H9 (cell line): ENCODE measurements at regions not wholly inside any gene's neighbourhood (a gene's known extent, or its start where the extent isn't known, plus 50 kb on each side); places are given as distances from the start of the nearest gene placed in this dataset.

Experiments
- DNase-seq: peaks from one replicate; pipeline ENCODE4 v3.0.0-alpha.2; 2017
- H2AFZ ChIP-seq: one replicate; pipeline ENCODE4 v1.6.1; 2013; ENCODE audit warnings: mild to moderate bottlenecking, low read length, control low read depth, moderate library complexity
- H2AK5ac ChIP-seq: 2 replicates; pipeline ENCODE4 v1.6.1; 2013; ENCODE audit warnings: low read length, control low read depth, mixed read lengths; ENCODE audit not compliant: insufficient read length
- H2BK120ac ChIP-seq: one replicate; pipeline ENCODE4 v1.6.1; 2013; ENCODE audit warnings: low read depth, mild to moderate bottlenecking, low read length, control low read depth, inconsistent platforms; ENCODE audit not compliant: poor library complexity, severe bottlenecking
- H2BK12ac ChIP-seq: 2 replicates; pipeline ENCODE4 v1.6.1; 2013; ENCODE audit warnings: low read length, control low read depth, mixed read lengths, low read depth; ENCODE audit not compliant: insufficient read length
- H2BK15ac ChIP-seq: 2 replicates; pipeline ENCODE4 v1.6.1; 2013; ENCODE audit warnings: low read depth, low read length, control low read depth
- H2BK20ac ChIP-seq: one replicate; pipeline ENCODE4 v1.6.1; 2013; ENCODE audit warnings: low read depth, mild to moderate bottlenecking, low read length, control low read depth, inconsistent platforms; ENCODE audit not compliant: poor library complexity, severe bottlenecking
- H2BK5ac ChIP-seq: 2 replicates; pipeline ENCODE4 v1.6.1; 2013; ENCODE audit warnings: low read length, control low read depth, mixed read lengths; ENCODE audit not compliant: insufficient read length
- H3K14ac ChIP-seq: 2 replicates; pipeline ENCODE4 v1.6.1; 2013; ENCODE audit warnings: low read length, control low read depth; ENCODE audit not compliant: insufficient read depth
- H3K18ac ChIP-seq: 2 replicates; pipeline ENCODE4 v1.6.1; 2013; ENCODE audit warnings: low read depth, mild to moderate bottlenecking, mixed read lengths, low read length, control low read depth; ENCODE audit not compliant: insufficient read length
- H3K23ac ChIP-seq: 2 replicates; pipeline ENCODE4 v1.6.1; 2013; ENCODE audit warnings: low read length, control low read depth, mixed read lengths, low read depth; ENCODE audit not compliant: insufficient read length
- H3K23me2 ChIP-seq: 2 replicates; pipeline ENCODE4 v1.6.1; 2013; ENCODE audit warnings: low read depth, mild to moderate bottlenecking, mixed read lengths, low read length, control low read depth; ENCODE audit not compliant: insufficient read length, poor library complexity, severe bottlenecking
- H3K27ac ChIP-seq: 2 replicates; pipeline ENCODE4 v1.5.1; 2013; ENCODE audit warnings: low read length, control low read depth, mixed read lengths, low read depth; ENCODE audit not compliant: insufficient read length
- H3K27me3 ChIP-seq: 2 replicates; pipeline ENCODE4 v1.6.1; 2013; ENCODE audit warnings: low read length, control low read depth, inconsistent platforms; ENCODE audit not compliant: insufficient read depth
- H3K4ac ChIP-seq: 2 replicates; pipeline ENCODE4 v1.6.1; 2013; ENCODE audit warnings: low read depth, mild to moderate bottlenecking, control low read depth, inconsistent platforms, low read length, moderate library complexity
- H3K4me1 ChIP-seq: 2 replicates; pipeline ENCODE4 v1.6.1; 2013; ENCODE audit warnings: low read length, control low read depth, inconsistent platforms; ENCODE audit not compliant: insufficient read depth
- H3K4me2 ChIP-seq: 2 replicates; pipeline ENCODE4 v1.6.1; 2013; ENCODE audit warnings: low read length, control low read depth, mixed read lengths; ENCODE audit not compliant: insufficient read length, insufficient read depth
- H3K56ac ChIP-seq: 2 replicates; pipeline ENCODE4 v1.6.1; 2013; ENCODE audit warnings: low read depth, mild to moderate bottlenecking, mixed read lengths, low read length, control low read depth; ENCODE audit not compliant: insufficient read length
- H3K79me1 ChIP-seq: 2 replicates; pipeline ENCODE4 v1.6.1; 2013; ENCODE audit warnings: low read depth, mild to moderate bottlenecking, moderate library complexity, low read length, control low read depth, inconsistent platforms; ENCODE audit not compliant: insufficient read depth, poor library complexity, severe bottlenecking
- H3K79me2 ChIP-seq: 2 replicates; pipeline ENCODE4 v1.6.1; 2013; ENCODE audit warnings: low read length, control low read depth, inconsistent platforms; ENCODE audit not compliant: insufficient read depth
- H3K9ac ChIP-seq: 2 replicates; pipeline ENCODE4 v1.6.1; 2013; ENCODE audit warnings: low read length, control low read depth, mixed read lengths; ENCODE audit not compliant: insufficient read length; ENCODE audit errors: extremely low read depth
- H3K9me3 ChIP-seq: one replicate; pipeline ENCODE4 v1.6.1; 2013; ENCODE audit warnings: low read depth, low read length, inconsistent platforms; ENCODE audit not compliant: control insufficient read depth
- H3T11ph ChIP-seq: one replicate; pipeline ENCODE4 v1.6.1; 2013; ENCODE audit warnings: mild to moderate bottlenecking, low read length, control low read depth, inconsistent platforms
- H4K20me1 ChIP-seq: one replicate; pipeline ENCODE4 v1.6.1; 2013; ENCODE audit not compliant: control insufficient read depth, insufficient read length, insufficient read depth
- H4K5ac ChIP-seq: 2 replicates; pipeline ENCODE4 v1.6.1; 2013; ENCODE audit warnings: low read depth, mild to moderate bottlenecking, mixed read lengths, low read length, control low read depth; ENCODE audit not compliant: insufficient read length
- H4K8ac ChIP-seq: replicated peaks from 2 replicates; pipeline ENCODE4 v1.6.1; 2013; ENCODE audit warnings: low read length, control low read depth, mixed read lengths, low read depth; ENCODE audit not compliant: insufficient read length
- H4K91ac ChIP-seq: 2 replicates; pipeline ENCODE4 v1.6.1; 2013; ENCODE audit warnings: low read depth, mild to moderate bottlenecking, moderate library complexity, mixed read lengths, low read length, control low read depth; ENCODE audit not compliant: insufficient read length
- H3K27ac Mint-ChIP-seq, 3 experiments: 2 replicates in 2 of 3; 3 replicates in 1 of 3; pipeline ENCODE4 v1.8.0; 2020 to 2021; ENCODE audit warnings: mixed read lengths in 3 of 3, mild to moderate bottlenecking in 1 of 3, moderate library complexity in 1 of 3
- H3K27me3 Mint-ChIP-seq: 2 replicates; pipeline ENCODE4 v1.8.0; 2021; ENCODE audit warnings: low read depth, mild to moderate bottlenecking, moderate library complexity, mixed read lengths
- H3K36me3 Mint-ChIP-seq, 3 experiments: 2 replicates in 2 of 3; 3 replicates in 1 of 3; pipeline ENCODE4 v1.8.0; 2020 to 2021; ENCODE audit warnings: low read depth in 3 of 3, mixed read lengths in 3 of 3; ENCODE audit not compliant: insufficient read depth in 1 of 3
- H3K4me1 Mint-ChIP-seq, 2 experiments: 2 replicates each; pipeline ENCODE4 v1.8.0; 2020; ENCODE audit warnings: mixed read lengths in 2 of 2
- H3K4me3 Mint-ChIP-seq, 2 experiments: 2 replicates in 1 of 2; 3 replicates in 1 of 2; pipeline ENCODE4 v1.8.0; 2020 to 2021; ENCODE audit warnings: mild to moderate bottlenecking in 2 of 2, mixed read lengths in 2 of 2, moderate library complexity in 1 of 2
- H3K9me3 Mint-ChIP-seq, 2 experiments: 2 replicates in 1 of 2; 3 replicates in 1 of 2; pipeline ENCODE4 v1.8.0; 2020; ENCODE audit warnings: mild to moderate bottlenecking in 2 of 2, mixed read lengths in 2 of 2, moderate library complexity in 1 of 2
- TF ChIP-seq, protein P1 (sequence below): fragments of 200-600 bp; sonication (generic); conservative IDR thresholded peaks from 3 replicates; pipeline ENCODE4 v1.8.0; 2021; ENCODE audit warnings: antibody characterized with exemption, mild to moderate bottlenecking

- Histone ChIP-seq H3K9me3 (no peaks in the 10 kb centered on the region), H3K79me2 (no peaks in the 10 kb centered on the region), H3K56ac (no peak overlapping the region), H4K8ac (no peak overlapping the region), H2AK5ac (no peak overlapping the region), H2BK15ac (no peak overlapping the region), H3K4ac (no peak overlapping the region), H3K79me1 (no peaks in the 10 kb centered on the region), H3K4me2 (no peak overlapping the region), H3K23ac (no peak overlapping the region), H4K20me1 (no peaks in the 10 kb centered on the region), H2BK120ac (no peak overlapping the region), H3K18ac (no peak overlapping the region), H3K14ac (no peak overlapping the region), H3T11ph (no peak overlapping the region), H2BK5ac (no peak overlapping the region), H2BK12ac (no peak overlapping the region), H3K4me1 (no peaks in the 10 kb centered on the region), H4K91ac (no peak overlapping the region), H3K23me2 (no peaks in the 10 kb centered on the region), H2AFZ (no peak overlapping the region), H3K27ac (no peak overlapping the region), H3K9ac (no peak overlapping the region), H2BK20ac (no peak overlapping the region), H3K27me3 (no peaks in the 10 kb centered on the region), H4K5ac (no peak overlapping the region)
- DNase-seq = no peak
- H3K4me1 Mint-ChIP-seq = peaks cover 8% of the 10 kb centered on the region in 2 experiments
- H3K4me3 Mint-ChIP-seq = no peak overlapping the region
- TF ChIP-seq, protein P1, sequence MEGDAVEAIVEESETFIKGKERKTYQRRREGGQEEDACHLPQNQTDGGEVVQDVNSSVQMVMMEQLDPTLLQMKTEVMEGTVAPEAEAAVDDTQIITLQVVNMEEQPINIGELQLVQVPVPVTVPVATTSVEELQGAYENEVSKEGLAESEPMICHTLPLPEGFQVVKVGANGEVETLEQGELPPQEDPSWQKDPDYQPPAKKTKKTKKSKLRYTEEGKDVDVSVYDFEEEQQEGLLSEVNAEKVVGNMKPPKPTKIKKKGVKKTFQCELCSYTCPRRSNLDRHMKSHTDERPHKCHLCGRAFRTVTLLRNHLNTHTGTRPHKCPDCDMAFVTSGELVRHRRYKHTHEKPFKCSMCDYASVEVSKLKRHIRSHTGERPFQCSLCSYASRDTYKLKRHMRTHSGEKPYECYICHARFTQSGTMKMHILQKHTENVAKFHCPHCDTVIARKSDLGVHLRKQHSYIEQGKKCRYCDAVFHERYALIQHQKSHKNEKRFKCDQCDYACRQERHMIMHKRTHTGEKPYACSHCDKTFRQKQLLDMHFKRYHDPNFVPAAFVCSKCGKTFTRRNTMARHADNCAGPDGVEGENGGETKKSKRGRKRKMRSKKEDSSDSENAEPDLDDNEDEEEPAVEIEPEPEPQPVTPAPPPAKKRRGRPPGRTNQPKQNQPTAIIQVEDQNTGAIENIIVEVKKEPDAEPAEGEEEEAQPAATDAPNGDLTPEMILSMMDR = no peak
- no peak overlapping the region for H3K27ac Mint-ChIP-seq
- H3K9me3 Mint-ChIP-seq = no peaks in the 10 kb centered on the region
- no peaks in the 10 kb centered on the region for H3K36me3 Mint-ChIP-seq
- no peaks in the 10 kb centered on the region for H3K27me3 Mint-ChIP-seq
Observed at GRCh38 chrX:5632887-5633286, 595.8 kb downstream of the NLGN4X start.
